H1 (cell line): ENCODE measurements at regions not wholly inside any gene's neighbourhood (a gene's known extent, or its start where the extent isn't known, plus 50 kb on each side); places are given as distances from the start of the nearest gene placed in this dataset.

ENCODE experiments used
- CTCF ChIA-PET: fragments of 300-600 bp; sonication (Branson Sonifier 250); formaldehyde crosslinking; loops from one replicate; lab custom pipeline; 2021; ENCODE audit not compliant: partially characterized antibody; lab: Charles Lee
- POLR2A ChIA-PET: fragments of 300-600 bp; sonication (Branson Sonifier 250); formaldehyde crosslinking; loops from one replicate; lab custom pipeline; 2021; ENCODE audit warnings: inconsistent platforms; ENCODE audit not compliant: partially characterized antibody; lab: Charles Lee
- DNase-seq, 2 experiments: peaks; one replicate each; pipeline versions ENCODE4 v3.0.0 to v3.0.0-alpha.2; 2010 to 2022; ENCODE audit warnings: low spot score in 2 of 2, low read depth in 1 of 2, mixed read lengths in 1 of 2
- FAIRE-seq: peaks from 2 replicates; lab custom pipeline; 2011; peaks lifted over from hg19 to GRCh38; lab: Jason Lieb, UNC
- H2AFZ ChIP-seq: 2 replicates; pipeline ENCODE4 v1.8.1; 2012; ENCODE audit warnings: low read length, inconsistent platforms
- H2AK5ac ChIP-seq: 2 replicates; pipeline ENCODE4 v1.6.1; 2013; ENCODE audit warnings: low read depth, low read length
- H2BK120ac ChIP-seq: replicated peaks from 2 replicates; pipeline ENCODE3; 2013; ENCODE audit warnings: low read depth, low read length, inconsistent platforms
- H2BK12ac ChIP-seq: 2 replicates; pipeline ENCODE4 v1.6.1; 2013; ENCODE audit warnings: low read depth, low read length
- H2BK15ac ChIP-seq: 2 replicates; pipeline ENCODE4 v1.6.1; 2013; ENCODE audit warnings: low read length
- H2BK20ac ChIP-seq: 2 replicates; pipeline ENCODE4 v1.6.1; 2013; ENCODE audit warnings: low read length
- H2BK5ac ChIP-seq: 2 replicates; pipeline ENCODE4 v1.6.1; 2013; ENCODE audit warnings: low read depth, low read length
- H3K14ac ChIP-seq: 2 replicates; pipeline ENCODE4 v1.6.1; 2013; ENCODE audit warnings: inconsistent platforms; ENCODE audit not compliant: insufficient read length
- H3K18ac ChIP-seq: 2 replicates; pipeline ENCODE4 v1.6.1; 2013; ENCODE audit warnings: low read length; ENCODE audit errors: extremely low read depth
- H3K23ac ChIP-seq: 2 replicates; pipeline ENCODE4 v1.6.1; 2013; ENCODE audit warnings: inconsistent platforms; ENCODE audit not compliant: insufficient read length
- H3K23me2 ChIP-seq: 2 replicates; pipeline ENCODE4 v1.6.1; 2013; ENCODE audit warnings: low read depth, low read length
- H3K27ac ChIP-seq: 2 replicates; pipeline ENCODE4 v1.6.1; 2011; ENCODE audit warnings: low read depth, low read length, inconsistent platforms
- H3K27me3 ChIP-seq, 4 experiments: replicated peaks in 1 of 4; 1 replicate in 1 of 4; 2 replicates in 3 of 4; pipeline versions ENCODE4 v1.6.1 to v1.8.1; 2011 to 2013; ENCODE audit warnings: low read length in 3 of 4, mild to moderate bottlenecking in 3 of 4, inconsistent platforms in 2 of 4, mixed read lengths in 2 of 4, moderate library complexity in 1 of 4; ENCODE audit not compliant: control insufficient read depth in 3 of 4, insufficient read depth in 3 of 4; ENCODE audit errors: extremely low read depth in 1 of 4
- H3K36me3 ChIP-seq, 4 experiments: 2 replicates each; pipeline versions ENCODE4 v1.6.1 to v1.8.1; 2011 to 2013; ENCODE audit warnings: mild to moderate bottlenecking in 4 of 4, low read length in 3 of 4, moderate library complexity in 2 of 4, control low read depth in 1 of 4, inconsistent platforms in 1 of 4; ENCODE audit not compliant: insufficient read depth in 4 of 4, control insufficient read depth in 2 of 4
- H3K4ac ChIP-seq: replicated peaks from 2 replicates; pipeline ENCODE3; 2013; ENCODE audit warnings: low read length, low read depth, mixed read lengths, inconsistent platforms; ENCODE audit not compliant: insufficient read length
- H3K4me1 ChIP-seq, 4 experiments: replicated peaks in 1 of 4; 1 replicate in 1 of 4; 2 replicates in 3 of 4; pipeline versions ENCODE4 v1.6.1 to v1.8.1; 2011 to 2013; ENCODE audit warnings: low read length in 3 of 4, inconsistent platforms in 2 of 4, mixed read lengths in 1 of 4; ENCODE audit not compliant: insufficient read depth in 4 of 4, control insufficient read depth in 3 of 4
- H3K4me2 ChIP-seq, 2 experiments: 2 replicates each; pipeline versions ENCODE4 v1.6.1 to v1.8.1; 2011 to 2013; ENCODE audit warnings: low read depth in 2 of 2, low read length in 2 of 2, control low read depth in 1 of 2, inconsistent platforms in 1 of 2, mild to moderate bottlenecking in 1 of 2; ENCODE audit not compliant: insufficient read depth in 1 of 2
- H3K4me3 ChIP-seq, 4 experiments: fragments of 200-600, 300-600 bp in 1 of 4; sonication (generic), shearing (Covaris generic), sonication (Bioruptor Twin) in 1 of 4; 2 replicates each; pipeline versions ENCODE4 v1.5.1 to v1.8.1; 2011 to 2016; ENCODE audit warnings: low read length in 4 of 4, low read depth in 3 of 4, control low read depth in 2 of 4, inconsistent platforms in 2 of 4, mild to moderate bottlenecking in 2 of 4, mixed read lengths in 1 of 4, moderate library complexity in 1 of 4; ENCODE audit not compliant: insufficient read depth in 2 of 4; ENCODE audit errors: extremely low read depth in 1 of 4
- H3K56ac ChIP-seq: replicated peaks from 2 replicates; pipeline ENCODE3; 2013; ENCODE audit warnings: low read depth, mild to moderate bottlenecking, mixed read lengths, low read length, inconsistent platforms; ENCODE audit not compliant: insufficient read length
- H3K79me1 ChIP-seq: 2 replicates; pipeline ENCODE4 v1.6.1; 2013; ENCODE audit warnings: low read depth, low read length, control low read depth
- H3K79me2 ChIP-seq, 2 experiments: 2 replicates each; pipeline versions ENCODE4 v1.6.1 to v1.8.1; 2012 to 2013; ENCODE audit warnings: low read length in 2 of 2, mild to moderate bottlenecking in 2 of 2, inconsistent platforms in 1 of 2; ENCODE audit not compliant: insufficient read depth in 2 of 2, control insufficient read depth in 1 of 2
- H3K9ac ChIP-seq, 4 experiments: replicated peaks in 1 of 4; 1 replicate in 1 of 4; 2 replicates in 3 of 4; pipeline versions ENCODE4 v1.6.1 to v1.8.1; 2011 to 2013; ENCODE audit warnings: low read depth in 3 of 4, low read length in 3 of 4, control low read depth in 2 of 4, mild to moderate bottlenecking in 2 of 4, moderate library complexity in 2 of 4, inconsistent platforms in 1 of 4; ENCODE audit errors: extremely low read depth in 1 of 4
- H3K9me3 ChIP-seq, 2 experiments: 2 replicates each; pipeline versions ENCODE4 v1.6.1 to v1.8.1; 2012 to 2013; ENCODE audit warnings: mild to moderate bottlenecking in 2 of 2, moderate library complexity in 2 of 2, control low read depth in 1 of 2, inconsistent platforms in 1 of 2, low read depth in 1 of 2, low read length in 1 of 2, mixed read lengths in 1 of 2; ENCODE audit not compliant: insufficient read depth in 2 of 2
- H4K20me1 ChIP-seq, 2 experiments: replicated peaks in 1 of 2; 2 replicates each; pipeline versions ENCODE3 to v1.8.1; 2011 to 2013; ENCODE audit warnings: inconsistent platforms in 2 of 2, low read length in 2 of 2, mild to moderate bottlenecking in 1 of 2; ENCODE audit not compliant: insufficient read depth in 2 of 2, control insufficient read depth in 1 of 2
- H4K5ac ChIP-seq: 2 replicates; pipeline ENCODE4 v1.6.1; 2013; ENCODE audit warnings: low read length, low read depth, mixed read lengths, inconsistent platforms; ENCODE audit not compliant: insufficient read length
- H4K8ac ChIP-seq: 2 replicates; pipeline ENCODE4 v1.8.0; 2013; ENCODE audit warnings: mild to moderate bottlenecking, moderate library complexity, low read length, inconsistent platforms; ENCODE audit not compliant: insufficient read depth; ENCODE audit errors: extremely low read depth
- H4K91ac ChIP-seq: replicated peaks from 2 replicates; pipeline ENCODE3; 2013; ENCODE audit warnings: low read length, mixed read lengths, inconsistent platforms; ENCODE audit not compliant: insufficient read length
- BCL11A ChIP-seq, 2 experiments: IDR thresholded peaks; one replicate each; pipeline ENCODE4 v1.6.1; 2011; ENCODE audit warnings: low read depth in 2 of 2, low read length in 2 of 2, mild to moderate bottlenecking in 2 of 2
- BRCA1 ChIP-seq: IDR thresholded peaks from 2 replicates; pipeline ENCODE4 v1.6.1; 2012; ENCODE audit warnings: low read depth, low read length, improper control_type of control experiment
- CHD2 ChIP-seq: IDR thresholded peaks from 2 replicates; pipeline ENCODE4 v1.6.1; 2012; ENCODE audit warnings: low read length, improper control_type of control experiment
- CTBP2 ChIP-seq: IDR thresholded peaks from 2 replicates; pipeline ENCODE4 v1.7.0; 2011; ENCODE audit warnings: borderline replicate concordance, mild to moderate bottlenecking, moderate library complexity, mixed read lengths, low read length; ENCODE audit not compliant: insufficient read depth, insufficient read length
- GABPA ChIP-seq: IDR thresholded peaks from 2 replicates; pipeline ENCODE4 v1.6.1; 2011; ENCODE audit warnings: mild to moderate bottlenecking, low read length, moderate library complexity, borderline replicate concordance; ENCODE audit not compliant: insufficient read depth
- JUN ChIP-seq: IDR thresholded peaks from 2 replicates; pipeline ENCODE4 v1.6.1; 2011; ENCODE audit warnings: low read depth, mild to moderate bottlenecking, improper control_type of control experiment, low read length
- KDM1A ChIP-seq: fragments of 200-600, 300-600 bp; sonication (generic); IDR thresholded peaks from 2 replicates; pipeline ENCODE4 v1.7.1; 2016; ENCODE audit warnings: mild to moderate bottlenecking, low read length, borderline replicate concordance
- KDM4A ChIP-seq: IDR thresholded peaks from one replicate; pipeline ENCODE4 v1.7.1; 2012; ENCODE audit warnings: low read depth, mild to moderate bottlenecking, moderate library complexity, low read length, inconsistent platforms; ENCODE audit not compliant: severe bottlenecking
- TEAD4 ChIP-seq: IDR thresholded peaks from 2 replicates; pipeline ENCODE4 v1.6.1; 2012; ENCODE audit warnings: low read depth, low read length, inconsistent platforms, mixed read lengths
- WGBS, 2 experiments: shearing (Covaris generic) in 1 of 2; methylation state at CpG; one replicate each; pipeline versions ENCODE4 v1.1.6 to v1.1.7; 2013 to 2015; ENCODE audit warnings: low lambda C conversion rate in 2 of 2, mixed read lengths in 2 of 2, inconsistent platforms in 1 of 2, low coverage in 1 of 2, missing lambda C conversion rate in 1 of 2; ENCODE audit not compliant: insufficient replicate concordance in 2 of 2, insufficient coverage in 1 of 2, insufficient read length in 1 of 2; ENCODE audit errors: extremely low coverage in 1 of 2, missing lambda C conversion rate in 1 of 2; 5-methylcytosine and 5-hydroxymethylcytosine counted together

- Histone ChIP-seq H3K4me2 (no peak overlapping the region), H2BK5ac (no peak overlapping the region), H3K4me1 (no peaks in the 10 kb centered on the region), H3K79me2 (no peaks in the 10 kb centered on the region), H2AFZ (no peak overlapping the region), H3K23me2 (no peaks in the 10 kb centered on the region), H3K9ac (no peak overlapping the region), H3K18ac (no peak overlapping the region), H4K5ac (no peak overlapping the region), H2BK12ac (no peak overlapping the region), H4K91ac (no peak overlapping the region), H2BK120ac (no peak overlapping the region), H3K14ac (no peak overlapping the region), H2BK20ac (no peak overlapping the region), H3K23ac (no peak overlapping the region), H3K4me3 (no peak overlapping the region), H3K27ac (no peak overlapping the region), H4K20me1 (peaks cover 0 to 1% of the 10 kb centered on the region in 2 experiments), H3K4ac (no peak overlapping the region), H3K36me3 (no peaks in the 10 kb centered on the region), H3K27me3 (no peaks in the 10 kb centered on the region), H2BK15ac (no peak overlapping the region)
- DNase-seq (no peak), FAIRE-seq (no peak)
- CTCF ChIA-PET = no interaction called here
- TF ChIP-seq CTBP2 = no peak
- TF ChIP-seq BRCA1 = no peak
- TF ChIP-seq BCL11A (IDR thresholded peaks at IDR 0.05; ENCODE audit: low read depth in 2 of 2, low read length in 2 of 2) = no peak
- TF ChIP-seq JUN = no peak
- no peak for TF ChIP-seq CHD2
- TF ChIP-seq KDM1A = no peak
- no peak for TF ChIP-seq KDM4A
- no peak for TF ChIP-seq GABPA
- TF ChIP-seq TEAD4 = no peak
- TF ChIP-seq, all 59 proteins: peak for 0
- Histone ChIP-seq H3K9me3 (no peaks in the 10 kb centered on the region), H3K79me1 (no peaks in the 10 kb centered on the region), H3K56ac (no peak overlapping the region), H2AK5ac (no peak overlapping the region), H4K8ac (no peak overlapping the region)
- POLR2A ChIA-PET = no interaction called here
- 65% methylated on average over 3 of the region's 5 CpGs; no CpG with 5 or more reads in 1 of the 2 experiments for WGBS, 2 experiments
Measured at GRCh38 chr10:2023687-2024086, 286.4 kb upstream of the ADARB2 start.
